MCF 10A (cell line): ENCODE measurements at regions not wholly inside any gene's neighbourhood (a gene's known extent, or its start where the extent isn't known, plus 50 kb on each side); places are given as distances from the start of the nearest gene placed in this dataset.

Source experiments
- BruUV-seq: library from RNA; stranded (reverse); fragments of 400-500 nt; replicated peaks from 2 replicates; lab custom pipeline; 2021; lab: Mats Ljungman, UMichigan
- CTCF ChIA-PET: fragments of 300-600 bp; sonication (Branson Sonifier 250); formaldehyde crosslinking; extraction: SDS; loops from one replicate; lab custom pipeline; 2021; ENCODE audit warnings: antibody characterized with exemption, inconsistent platforms; lab: Yijun Ruan, JAX
- POLR2A ChIA-PET: fragments of 300-600, 350-650 bp; sonication (Branson Sonifier 250); formaldehyde crosslinking; extraction: SDS; loops from one replicate; lab custom pipeline; 2020; ENCODE audit warnings: antibody characterized with exemption, inconsistent platforms; lab: Yijun Ruan, JAX
- DNase-seq: peaks from one replicate; pipeline ENCODE4 v3.0.0-alpha.2; 2018; ENCODE audit not compliant: unreplicated experiment
- H3K27ac Mint-ChIP-seq: one replicate; pipeline ENCODE4 v1.8.0; 2022; ENCODE audit warnings: mild to moderate bottlenecking, low read depth, mixed read lengths; ENCODE audit not compliant: unreplicated experiment
- H3K27me3 Mint-ChIP-seq: one replicate; pipeline ENCODE4 v1.8.0; 2022; ENCODE audit warnings: mixed read lengths; ENCODE audit not compliant: insufficient read depth, unreplicated experiment
- H3K36me3 Mint-ChIP-seq: one replicate; pipeline ENCODE4 v1.8.0; 2022; ENCODE audit warnings: mild to moderate bottlenecking, moderate library complexity, mixed read lengths; ENCODE audit not compliant: insufficient read depth, unreplicated experiment
- H3K4me1 Mint-ChIP-seq: one replicate; pipeline ENCODE4 v1.8.0; 2022; ENCODE audit warnings: mixed read lengths; ENCODE audit not compliant: insufficient read depth, unreplicated experiment
- H3K4me3 Mint-ChIP-seq: one replicate; pipeline ENCODE4 v1.8.0; 2022; ENCODE audit warnings: mild to moderate bottlenecking, moderate library complexity, mixed read lengths; ENCODE audit not compliant: unreplicated experiment
- H3K9me3 Mint-ChIP-seq: one replicate; pipeline ENCODE4 v1.8.0; 2022; ENCODE audit warnings: mixed read lengths; ENCODE audit not compliant: unreplicated experiment
- intact Hi-C: fragments of 100-400 bp; cut with micrococcal nuclease; formaldehyde crosslinking; loops from 2 replicates; pipeline ENCODE4 v1.14.1; 2022
- TF ChIP-seq, protein P1 (sequence below): fragments of 200-600 bp; IDR thresholded peaks from one replicate; pipeline ENCODE4 v1.8.0; 2022; ENCODE audit warnings: antibody characterized with exemption, mild to moderate bottlenecking; ENCODE audit not compliant: unreplicated experiment

DNA sequence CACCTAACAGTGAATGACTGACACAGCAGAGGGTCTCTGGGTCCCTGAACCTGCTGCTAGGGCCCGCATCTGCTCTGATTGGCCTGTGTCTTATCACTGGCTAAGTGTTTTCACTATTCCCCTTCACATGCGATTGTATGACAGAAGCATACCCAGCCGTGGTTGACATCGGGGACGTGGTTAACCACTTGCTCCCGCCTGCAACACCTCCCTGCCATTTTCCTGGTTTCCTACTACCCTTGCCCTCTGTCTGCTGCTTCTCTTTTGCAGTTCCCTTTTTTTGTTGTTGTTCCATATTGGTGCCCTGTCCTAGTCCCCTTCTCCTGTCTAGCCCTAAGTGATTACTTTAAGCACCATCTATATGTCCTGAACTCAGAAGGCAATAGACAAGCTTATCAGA lies 177.0 kb downstream of the RGS9 start:
- intact Hi-C loops: no loop called here
- ChIA-PET CTCF (no interaction called here), POLR2A (no interaction called here)
- Mint-ChIP-seq H3K9me3 (no peaks in the 10 kb centered on the region), H3K36me3 (no peaks in the 10 kb centered on the region), H3K4me3 (no peak overlapping the region), H3K4me1 (no peaks in the 10 kb centered on the region), H3K27me3 (peaks cover 69% of the 10 kb centered on the region), H3K27ac (no peak overlapping the region)
- TF ChIP-seq, protein P1, sequence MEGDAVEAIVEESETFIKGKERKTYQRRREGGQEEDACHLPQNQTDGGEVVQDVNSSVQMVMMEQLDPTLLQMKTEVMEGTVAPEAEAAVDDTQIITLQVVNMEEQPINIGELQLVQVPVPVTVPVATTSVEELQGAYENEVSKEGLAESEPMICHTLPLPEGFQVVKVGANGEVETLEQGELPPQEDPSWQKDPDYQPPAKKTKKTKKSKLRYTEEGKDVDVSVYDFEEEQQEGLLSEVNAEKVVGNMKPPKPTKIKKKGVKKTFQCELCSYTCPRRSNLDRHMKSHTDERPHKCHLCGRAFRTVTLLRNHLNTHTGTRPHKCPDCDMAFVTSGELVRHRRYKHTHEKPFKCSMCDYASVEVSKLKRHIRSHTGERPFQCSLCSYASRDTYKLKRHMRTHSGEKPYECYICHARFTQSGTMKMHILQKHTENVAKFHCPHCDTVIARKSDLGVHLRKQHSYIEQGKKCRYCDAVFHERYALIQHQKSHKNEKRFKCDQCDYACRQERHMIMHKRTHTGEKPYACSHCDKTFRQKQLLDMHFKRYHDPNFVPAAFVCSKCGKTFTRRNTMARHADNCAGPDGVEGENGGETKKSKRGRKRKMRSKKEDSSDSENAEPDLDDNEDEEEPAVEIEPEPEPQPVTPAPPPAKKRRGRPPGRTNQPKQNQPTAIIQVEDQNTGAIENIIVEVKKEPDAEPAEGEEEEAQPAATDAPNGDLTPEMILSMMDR: no peak
- no TSS peak for BruUV-seq
- no peak for DNase-seq

GRCh38 chr17:65312718-65313377 lies 175.7 kb downstream of the RGS9 start:
- TF ChIP-seq, protein P1: no peak
- H3K9me3 Mint-ChIP-seq: no peaks in the 10 kb centered on the region
- H3K4me3 Mint-ChIP-seq: no peak overlapping the region
- peaks cover 82% of the 10 kb centered on the region for H3K27me3 Mint-ChIP-seq
- intact Hi-C loops: no loop called here
- no peaks in the 10 kb centered on the region for H3K4me1 Mint-ChIP-seq
- H3K36me3 Mint-ChIP-seq: no peaks in the 10 kb centered on the region
- H3K27ac Mint-ChIP-seq: no peak overlapping the region
- no peak for DNase-seq
- ChIA-PET POLR2A (no interaction called here), CTCF (interaction anchor here (1.1 kb wide), 1 partner anchor 838 kb away, joined by 3 read pairs; no protein-coding TSS in a partner anchor)
- BruUV-seq: no TSS peak

DNA sequence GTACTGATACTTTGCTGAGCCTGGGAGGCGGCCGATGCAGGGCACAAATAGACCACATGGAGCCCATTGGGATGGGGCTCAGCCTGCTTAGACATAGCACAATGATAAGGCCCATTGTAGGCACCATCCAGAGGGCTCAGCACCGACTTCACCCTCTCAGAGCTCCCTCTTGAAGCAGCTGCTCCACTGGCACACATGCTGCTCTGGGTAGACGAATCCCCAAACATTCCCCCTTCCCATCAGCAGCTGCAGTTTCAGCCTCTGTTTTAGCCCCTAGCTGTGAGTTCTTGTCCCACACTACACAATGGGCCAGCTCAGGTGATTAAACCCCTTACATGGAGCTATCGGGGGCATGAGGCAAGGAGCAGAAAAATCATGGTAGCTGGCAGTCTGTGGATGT lies 174.1 kb downstream of the RGS9 start:
- TF ChIP-seq, protein P1: no peak
- peaks cover 83% of the 10 kb centered on the region for H3K27me3 Mint-ChIP-seq
- H3K36me3 Mint-ChIP-seq: no peaks in the 10 kb centered on the region
- ChIA-PET POLR2A (no interaction called here), CTCF (interaction anchor here (1.7 kb wide), 1 partner anchor 17 kb away, joined by 8 read pairs; no protein-coding TSS in a partner anchor)
- BruUV-seq: no TSS peak
- no peak for DNase-seq
- no peak overlapping the region for H3K27ac Mint-ChIP-seq
- H3K4me1 Mint-ChIP-seq: no peaks in the 10 kb centered on the region
- intact Hi-C loops: no loop called here
- H3K4me3 Mint-ChIP-seq: no peak overlapping the region
- no peaks in the 10 kb centered on the region for H3K9me3 Mint-ChIP-seq

DNA sequence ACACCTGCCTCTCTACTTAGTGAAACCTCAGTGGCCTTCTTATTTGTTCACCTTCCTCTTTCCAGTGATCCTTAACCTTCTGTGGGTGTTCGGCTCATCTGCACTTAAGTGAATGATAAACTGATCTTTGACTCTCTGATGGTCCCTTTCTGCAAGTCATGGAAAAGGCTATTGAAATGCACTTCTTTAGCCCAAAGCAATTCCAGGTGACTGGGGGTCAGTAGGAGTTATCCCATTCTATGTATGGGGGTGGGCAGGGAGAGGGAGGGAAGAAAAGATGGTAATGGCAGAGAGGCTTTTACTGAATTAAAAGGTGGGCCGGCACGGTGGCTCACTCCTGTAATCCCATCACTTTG lies 170.8 kb downstream of the RGS9 start:
- BruUV-seq: no TSS peak

More for the DNA sequence above, 170.8 kb downstream of the RGS9 start:
- Mint-ChIP-seq H3K4me3 (no peak overlapping the region), H3K27me3 (peaks cover 72% of the 10 kb centered on the region), H3K36me3 (no peaks in the 10 kb centered on the region), H3K27ac (no peak overlapping the region), H3K9me3 (no peaks in the 10 kb centered on the region), H3K4me1 (no peaks in the 10 kb centered on the region)
- TF ChIP-seq, protein P1: no peak
- ChIA-PET POLR2A (interaction anchor here (0.6 kb wide), 1 partner anchor 202 kb away, joined by 6 read pairs; no protein-coding TSS in a partner anchor), CTCF (no interaction called here)
- intact Hi-C loops: no loop called here
- DNase-seq: no peak
